ENCODE measurements at regions not wholly inside any gene's neighbourhood (a gene's known extent, or its start where the extent isn't known, plus 50 kb on each side); places are given as distances from the start of the nearest gene placed in this dataset.

- H3F3A ChIP-seq (replicated peaks; ENCODE audit: insufficient read depth) = no peaks in the 10 kb centered on the region
- 61% methylated on average over 12 of the region's 21 CpGs for WGBS (ENCODE audit: low lambda C conversion rate)
- no peak overlapping the region for H3K4me2 ChIP-seq
- H3K4me3 ChIP-seq (ENCODE audit: low read depth in 2 of 2, low read length in 1 of 2) = no peak overlapping the region
- no peaks in the 10 kb centered on the region for H3K9me3 ChIP-seq
- H2AFZ ChIP-seq (ENCODE audit: low read depth) = no peak overlapping the region
- H3K9me2 ChIP-seq = no peaks in the 10 kb centered on the region
- no peaks in the 10 kb centered on the region for H4K20me1 ChIP-seq (ENCODE audit: insufficient read depth)
- no peak overlapping the region for H3K27ac ChIP-seq (ENCODE audit: low read depth in 2 of 2, low read length in 1 of 2)
- H3K36me3 ChIP-seq (replicated peaks in 1 of 2; ENCODE audit: control insufficient read depth in 1 of 2, insufficient read depth in 2 of 2, low read length in 1 of 2) = no peaks in the 10 kb centered on the region
- H3K4me1 ChIP-seq (ENCODE audit: control insufficient read depth in 1 of 2, insufficient read depth in 2 of 2, low read depth in 1 of 2, low read length in 1 of 2) = no peaks in the 10 kb centered on the region; a peak in 1 of 4 replicates
- no peak overlapping the region for H3K9ac ChIP-seq
- H3K27me3 ChIP-seq (ENCODE audit: insufficient read depth) = no peaks in the 10 kb centered on the region
- ChIA-PET CTCF (no interaction called here), POLR2A (no interaction called here)
- DNase-seq = no peak
- no peak for TF ChIP-seq REST (IDR thresholded peaks at IDR 0.05; ENCODE audit: low read depth, low read length)
- TF ChIP-seq CHD2 (IDR thresholded peaks at IDR 0.05; ENCODE audit: low read length, partially characterized antibody) = no peak
- TF ChIP-seq SMC3 (IDR thresholded peaks at IDR 0.05; ENCODE audit: low read depth, low read length) = no peak
- no peaks in the 10 kb centered on the region for H3K79me2 ChIP-seq (ENCODE audit: insufficient read depth)
Observed at GRCh38 chr6:167408235-167408869, 83.5 kb downstream of the TTLL2 start.

GRCh38 chr6:167409079-167409478 is 84.2 kb downstream of the TTLL2 start:
- no peaks in the 10 kb centered on the region; a peak in 1 of 4 replicates for H3K4me1 ChIP-seq (ENCODE audit: control insufficient read depth in 1 of 2, insufficient read depth in 2 of 2, low read depth in 1 of 2, low read length in 1 of 2)
- H3K27ac ChIP-seq (ENCODE audit: low read depth in 2 of 2, low read length in 1 of 2) = no peak overlapping the region
- H4K20me1 ChIP-seq (ENCODE audit: insufficient read depth) = no peaks in the 10 kb centered on the region
- no peak overlapping the region for H3K4me2 ChIP-seq
- H3K4me3 ChIP-seq (ENCODE audit: low read depth in 2 of 2, low read length in 1 of 2) = no peak overlapping the region
- WGBS (ENCODE audit: low lambda C conversion rate) = 57% methylated on average over 6 of the region's 11 CpGs
- H3K27me3 ChIP-seq (ENCODE audit: insufficient read depth) = no peaks in the 10 kb centered on the region
- no peaks in the 10 kb centered on the region for H3K9me2 ChIP-seq
- H3F3A ChIP-seq (replicated peaks; ENCODE audit: insufficient read depth) = no peaks in the 10 kb centered on the region
- H2AFZ ChIP-seq (ENCODE audit: low read depth) = no peak overlapping the region
- POLR2A ChIA-PET = no interaction called here
- H3K79me2 ChIP-seq (ENCODE audit: insufficient read depth) = no peaks in the 10 kb centered on the region
- CTCF ChIA-PET = interaction anchor here (1.0 kb wide), 1 partner anchor 58 kb away, joined by 3 read pairs; no protein-coding TSS in a partner anchor
- H3K9me3 ChIP-seq = no peaks in the 10 kb centered on the region
- H3K36me3 ChIP-seq (replicated peaks in 1 of 2; ENCODE audit: control insufficient read depth in 1 of 2, insufficient read depth in 2 of 2, low read length in 1 of 2) = no peaks in the 10 kb centered on the region
- DNase-seq = no peak
- no peak overlapping the region for H3K9ac ChIP-seq
- TF ChIP-seq NFIC (IDR thresholded peaks at IDR 0.05; ENCODE audit: borderline replicate concordance) (no peak), POLR2AphosphoS5 (IDR thresholded peaks at IDR 0.05; ENCODE audit: low read depth, low read length) (no peak), ELF1 (IDR thresholded peaks at IDR 0.05) (no peak), REST (IDR thresholded peaks at IDR 0.05; ENCODE audit: low read depth, low read length) (no peak), RFX5 (IDR thresholded peaks at IDR 0.05; ENCODE audit: low read length) (no peak), GABPA (IDR thresholded peaks at IDR 0.05; ENCODE audit: low read depth) (no peak), MEF2A (IDR thresholded peaks at IDR 0.05; ENCODE audit: borderline replicate concordance, low read depth) (no peak), PBX3 (IDR thresholded peaks at IDR 0.05) (no peak), CTCF (IDR thresholded peaks at IDR 0.05) (no peak), YY1 (IDR thresholded peaks at IDR 0.05; ENCODE audit: low read depth) (no peak), TEAD4 (IDR thresholded peaks at IDR 0.05; ENCODE audit: borderline replicate concordance, insufficient read depth) (no peak), CHD2 (IDR thresholded peaks at IDR 0.05; ENCODE audit: low read length, partially characterized antibody) (no peak), EP300 (IDR thresholded peaks at IDR 0.05; ENCODE audit: borderline replicate concordance in 1 of 2, low read depth in 1 of 2, low read length in 1 of 2) (no peak), GATA2 (CRISPR knock-in tag; IDR thresholded peaks at IDR 0.05) (no peak), RXRA (IDR thresholded peaks at IDR 0.05; ENCODE audit: borderline replicate concordance, low read depth) (no peak)

Measured in SK-N-SH (cell line).